Keratinocyte (primary cell): ENCODE measurements at regions not wholly inside any gene's neighbourhood (a gene's known extent, or its start where the extent isn't known, plus 50 kb on each side); places are given as distances from the start of the nearest gene placed in this dataset.

Experiments used
- EZH2 ChIP-seq: IDR thresholded peaks from one replicate; pipeline ENCODE4 v1.6.1; 2012; ENCODE audit warnings: inconsistent platforms, mild to moderate bottlenecking, low read length, moderate library complexity
- TF ChIP-seq, protein P1 (sequence below), 3 experiments: IDR thresholded peaks in 1 of 3; conservative IDR thresholded peaks in 1 of 3; optimal IDR thresholded peaks in 1 of 3; 2 replicates in 2 of 3; 3 replicates in 1 of 3; pipeline versions ENCODE3 to v1.5.1; 2011; ENCODE audit warnings: low read length in 3 of 3, mild to moderate bottlenecking in 3 of 3, moderate library complexity in 2 of 3, control low read depth in 1 of 3, inconsistent platforms in 1 of 3; ENCODE audit not compliant: insufficient read depth in 2 of 3; ENCODE audit errors: extremely low read depth in 1 of 3

DNA sequence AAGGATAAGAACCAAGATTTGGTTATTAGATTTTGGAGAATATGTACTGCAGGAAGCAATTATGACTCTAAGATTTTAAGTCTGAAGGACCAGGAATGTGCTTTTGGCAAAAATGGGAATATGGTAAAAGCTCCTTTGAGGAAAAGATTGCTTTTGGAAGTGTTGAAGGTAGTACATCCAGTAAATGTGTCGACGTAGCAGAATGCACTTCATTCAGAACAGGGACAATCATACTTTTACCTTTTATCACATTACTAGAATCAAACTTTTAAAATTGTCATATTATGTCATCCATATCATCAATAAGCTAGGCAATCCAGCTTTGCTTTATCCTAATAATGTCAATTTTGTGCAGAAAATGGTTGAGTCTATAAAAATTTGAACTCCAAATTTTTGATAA is 74.3 kb upstream of the MSTN start:
- TF ChIP-seq, protein P1, sequence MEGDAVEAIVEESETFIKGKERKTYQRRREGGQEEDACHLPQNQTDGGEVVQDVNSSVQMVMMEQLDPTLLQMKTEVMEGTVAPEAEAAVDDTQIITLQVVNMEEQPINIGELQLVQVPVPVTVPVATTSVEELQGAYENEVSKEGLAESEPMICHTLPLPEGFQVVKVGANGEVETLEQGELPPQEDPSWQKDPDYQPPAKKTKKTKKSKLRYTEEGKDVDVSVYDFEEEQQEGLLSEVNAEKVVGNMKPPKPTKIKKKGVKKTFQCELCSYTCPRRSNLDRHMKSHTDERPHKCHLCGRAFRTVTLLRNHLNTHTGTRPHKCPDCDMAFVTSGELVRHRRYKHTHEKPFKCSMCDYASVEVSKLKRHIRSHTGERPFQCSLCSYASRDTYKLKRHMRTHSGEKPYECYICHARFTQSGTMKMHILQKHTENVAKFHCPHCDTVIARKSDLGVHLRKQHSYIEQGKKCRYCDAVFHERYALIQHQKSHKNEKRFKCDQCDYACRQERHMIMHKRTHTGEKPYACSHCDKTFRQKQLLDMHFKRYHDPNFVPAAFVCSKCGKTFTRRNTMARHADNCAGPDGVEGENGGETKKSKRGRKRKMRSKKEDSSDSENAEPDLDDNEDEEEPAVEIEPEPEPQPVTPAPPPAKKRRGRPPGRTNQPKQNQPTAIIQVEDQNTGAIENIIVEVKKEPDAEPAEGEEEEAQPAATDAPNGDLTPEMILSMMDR (optimal IDR thresholded peaks at IDR 0.05 in 1 of 3, IDR thresholded peaks at IDR 0.05 in 1 of 3, conservative IDR thresholded peaks at IDR 0.05 in 1 of 3; ENCODE audit: extremely low read depth in 1 of 3, insufficient read depth in 2 of 3, low read length in 3 of 3): no peak
- TF ChIP-seq EZH2: no peak
